Cardiac muscle cell (in vitro differentiated cells and primary cell): ENCODE measurements at regions not wholly inside any gene's neighbourhood (a gene's known extent, or its start where the extent isn't known, plus 50 kb on each side); places are given as distances from the start of the nearest gene placed in this dataset.
A peak's percentile ranks its signal among the peaks of the same experiment; 100 is the strongest.

Source experiments
- DNase-seq, 2 donors: peaks; one replicate each; pipeline versions ENCODE4 v3.0.0 to v3.0.0-alpha.2; 2010 to 2017; ENCODE audit warnings: low read depth in 1 of 2, low spot score in 1 of 2
- H3K27ac ChIP-seq: fragments of 200-600 bp; sonication (generic); 2 replicates; pipeline ENCODE4 v1.5.1; 2016
- H3K27me3 ChIP-seq: fragments of 200-600 bp; sonication (generic); 2 replicates; pipeline ENCODE4 v1.6.0; 2016; ENCODE audit warnings: control low read depth
- H3K36me3 ChIP-seq: fragments of 200-600 bp; sonication (generic); 2 replicates; pipeline ENCODE4 v1.5.1; 2016; ENCODE audit warnings: control low read depth
- H3K4me1 ChIP-seq: fragments of 200-600 bp; sonication (generic); 2 replicates; pipeline ENCODE4 v1.8.1; 2017; ENCODE audit warnings: low read depth, mild to moderate bottlenecking, mixed run types
- H3K4me3 ChIP-seq: fragments of 200-600 bp; sonication (generic); 2 replicates; pipeline ENCODE4 v1.5.1; 2016; ENCODE audit warnings: mild to moderate bottlenecking
- H3K9me3 ChIP-seq: fragments of 200-600 bp; sonication (generic); 2 replicates; pipeline ENCODE4 v1.5.1; 2017; ENCODE audit warnings: low read depth, mild to moderate bottlenecking, control low read depth
- CTCF ChIP-seq: IDR thresholded peaks from 2 replicates; pipeline ENCODE4 v1.5.1; 2012; ENCODE audit warnings: low read depth, mild to moderate bottlenecking, low read length

DNA sequence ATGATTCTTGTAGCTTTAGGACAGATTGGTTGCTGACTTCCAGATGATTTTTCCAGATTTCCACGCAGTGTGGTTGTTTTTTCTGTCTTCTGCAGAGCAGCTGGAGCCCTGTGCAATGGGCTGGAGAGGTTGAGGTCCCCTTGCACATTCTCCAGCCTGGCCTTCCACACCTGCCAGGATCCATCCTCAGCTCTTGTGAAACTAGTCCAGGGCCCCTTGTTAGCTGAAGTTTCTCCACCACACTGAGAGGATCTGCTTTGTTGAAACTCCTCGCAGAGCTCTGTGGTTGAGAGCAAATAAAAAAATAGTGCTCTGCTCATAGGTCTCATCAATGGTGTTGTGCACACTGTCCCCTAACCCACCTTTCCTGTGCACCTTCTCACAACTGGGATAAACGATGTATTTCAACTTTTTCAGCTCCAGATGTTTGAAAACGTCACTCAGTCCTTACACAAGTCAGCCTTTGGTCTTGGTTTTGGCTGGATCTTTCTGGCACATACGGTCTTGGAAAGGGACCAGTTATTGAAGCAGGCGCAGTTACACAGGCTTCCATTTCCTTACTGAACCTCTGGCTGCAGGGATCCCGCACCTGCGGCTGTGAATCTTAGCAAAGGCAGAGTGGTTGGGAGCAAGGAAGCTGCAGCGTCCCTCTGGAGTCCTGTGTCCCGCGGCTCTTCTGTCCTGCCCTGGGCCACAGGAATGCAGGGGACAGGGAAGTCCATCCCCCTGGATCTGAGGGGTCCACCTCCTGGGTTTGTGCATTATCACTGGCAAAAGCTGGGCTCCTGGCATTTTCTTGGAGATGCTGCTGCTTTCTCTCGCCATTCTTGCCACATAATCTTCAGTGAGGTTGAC is 272.0 kb upstream of the DSEL start:
- no peak for TF ChIP-seq CTCF
- no peaks in the 10 kb centered on the region for H3K27me3 ChIP-seq
- peaks cover 2% of the 10 kb centered on the region for H3K9me3 ChIP-seq
- no peak overlapping the region for H3K4me3 ChIP-seq
- DNase-seq: no peak
- H3K4me1 ChIP-seq: no peaks in the 10 kb centered on the region
- H3K36me3 ChIP-seq: no peaks in the 10 kb centered on the region
- no peak overlapping the region for H3K27ac ChIP-seq

DNA sequence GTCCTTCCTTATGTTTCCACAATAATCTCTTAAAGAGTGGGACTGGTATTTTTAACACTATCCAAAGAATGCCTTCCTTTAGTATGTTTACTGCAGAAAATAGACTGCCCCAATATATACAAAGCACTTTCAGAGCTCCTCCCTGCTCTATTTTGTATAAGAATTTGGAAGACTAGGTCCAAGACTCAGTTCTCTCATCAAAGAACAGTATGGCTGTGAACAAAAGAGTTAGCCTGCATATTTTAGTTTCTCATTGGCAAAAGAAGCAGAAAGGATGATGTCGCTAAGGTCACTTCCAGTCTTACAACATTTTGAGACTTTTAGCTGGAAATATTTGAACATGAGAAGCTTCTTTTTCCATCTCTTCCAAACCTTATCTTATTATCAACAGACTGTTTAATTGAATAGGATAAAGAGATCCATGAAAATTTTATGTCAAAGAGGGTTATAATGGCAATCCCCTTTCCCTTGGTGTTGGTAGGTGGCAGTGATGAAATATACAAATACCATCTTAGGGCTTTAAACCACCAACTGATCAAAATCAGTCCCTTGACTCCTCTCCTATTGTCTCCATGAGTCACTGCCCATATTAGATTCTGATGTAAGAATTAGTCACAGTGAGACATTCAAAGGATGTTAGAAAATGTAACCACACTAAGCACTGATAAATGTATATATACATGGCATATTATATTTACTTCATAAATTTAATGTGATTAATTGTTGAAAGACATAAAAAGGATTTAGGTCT is 266.9 kb upstream of the DSEL start:
- Histone ChIP-seq H3K27ac (no peak overlapping the region), H3K4me3 (no peak overlapping the region), H3K36me3 (no peaks in the 10 kb centered on the region), H3K4me1 (no peaks in the 10 kb centered on the region), H3K9me3 (no peaks in the 10 kb centered on the region), H3K27me3 (no peaks in the 10 kb centered on the region)
- DNase-seq: peak in 1 of 2 donors; percentile 81
- TF ChIP-seq CTCF: no peak

DNA sequence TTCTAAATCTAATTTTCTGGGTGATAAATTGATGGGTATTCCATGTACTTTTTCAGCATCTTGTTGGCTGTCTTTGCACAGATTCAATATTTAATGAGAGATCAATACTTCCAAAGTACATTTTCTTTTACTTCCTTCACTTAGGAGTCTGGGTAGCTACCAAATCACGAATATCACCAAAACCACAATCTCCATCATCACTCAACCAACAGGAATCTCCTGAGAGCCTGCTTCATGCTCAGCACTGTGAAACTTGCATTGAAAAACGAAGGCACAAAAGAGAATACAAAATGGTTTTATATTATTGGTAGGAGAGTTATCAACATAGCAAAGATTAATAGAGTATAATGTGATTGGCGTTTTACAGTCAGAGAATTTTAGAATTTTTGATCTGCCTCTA is 261.5 kb upstream of the DSEL start:
- no peaks in the 10 kb centered on the region for H3K36me3 ChIP-seq
- H3K4me1 ChIP-seq: no peaks in the 10 kb centered on the region
- TF ChIP-seq CTCF: no peak
- H3K4me3 ChIP-seq: no peak overlapping the region
- no peaks in the 10 kb centered on the region for H3K9me3 ChIP-seq
- no peaks in the 10 kb centered on the region for H3K27me3 ChIP-seq
- DNase-seq: no peak
- H3K27ac ChIP-seq: no peak overlapping the region

- Histone ChIP-seq H3K27ac (no peak overlapping the region), H3K36me3 (no peaks in the 10 kb centered on the region), H3K9me3 (no peaks in the 10 kb centered on the region), H3K27me3 (no peaks in the 10 kb centered on the region), H3K4me1 (no peaks in the 10 kb centered on the region), H3K4me3 (no peak overlapping the region)
- peak; percentile 2 to 52 for DNase-seq
- TF ChIP-seq CTCF: no peak
Measured at GRCh38 chr18:67776929-67777328, 260.4 kb upstream of the DSEL start.

GRCh38 chr18:67771271-67771670 is 254.8 kb upstream of the DSEL start:
- no peaks in the 10 kb centered on the region for H3K4me1 ChIP-seq
- DNase-seq: peak in 1 of 2 donors; percentile 53
- no peaks in the 10 kb centered on the region for H3K9me3 ChIP-seq
- no peaks in the 10 kb centered on the region for H3K36me3 ChIP-seq
- TF ChIP-seq CTCF: no peak
- H3K4me3 ChIP-seq: no peak overlapping the region
- H3K27me3 ChIP-seq: no peaks in the 10 kb centered on the region
- no peak overlapping the region for H3K27ac ChIP-seq
